H1 (cell line): ENCODE measurements at regions not wholly inside any gene's neighbourhood (a gene's known extent, or its start where the extent isn't known, plus 50 kb on each side); places are given as distances from the start of the nearest gene placed in this dataset.

ENCODE experiments used
- CTCF ChIA-PET: fragments of 300-600 bp; sonication (Branson Sonifier 250); formaldehyde crosslinking; loops from one replicate; lab custom pipeline; 2021; ENCODE audit not compliant: partially characterized antibody; lab: Charles Lee
- POLR2A ChIA-PET: fragments of 300-600 bp; sonication (Branson Sonifier 250); formaldehyde crosslinking; loops from one replicate; lab custom pipeline; 2021; ENCODE audit warnings: inconsistent platforms; ENCODE audit not compliant: partially characterized antibody; lab: Charles Lee
- DNase-seq, 2 experiments: peaks; one replicate each; pipeline versions ENCODE4 v3.0.0 to v3.0.0-alpha.2; 2010 to 2022; ENCODE audit warnings: low spot score in 2 of 2, low read depth in 1 of 2, mixed read lengths in 1 of 2
- FAIRE-seq: peaks from 2 replicates; lab custom pipeline; 2011; peaks lifted over from hg19 to GRCh38; lab: Jason Lieb, UNC
- H2AFZ ChIP-seq: 2 replicates; pipeline ENCODE4 v1.8.1; 2012; ENCODE audit warnings: low read length, inconsistent platforms
- H2AK5ac ChIP-seq: 2 replicates; pipeline ENCODE4 v1.6.1; 2013; ENCODE audit warnings: low read depth, low read length
- H2BK120ac ChIP-seq: replicated peaks from 2 replicates; pipeline ENCODE3; 2013; ENCODE audit warnings: low read depth, low read length, inconsistent platforms
- H2BK12ac ChIP-seq: 2 replicates; pipeline ENCODE4 v1.6.1; 2013; ENCODE audit warnings: low read depth, low read length
- H2BK15ac ChIP-seq: 2 replicates; pipeline ENCODE4 v1.6.1; 2013; ENCODE audit warnings: low read length
- H2BK20ac ChIP-seq: 2 replicates; pipeline ENCODE4 v1.6.1; 2013; ENCODE audit warnings: low read length
- H2BK5ac ChIP-seq: 2 replicates; pipeline ENCODE4 v1.6.1; 2013; ENCODE audit warnings: low read depth, low read length
- H3K14ac ChIP-seq: 2 replicates; pipeline ENCODE4 v1.6.1; 2013; ENCODE audit warnings: inconsistent platforms; ENCODE audit not compliant: insufficient read length
- H3K18ac ChIP-seq: 2 replicates; pipeline ENCODE4 v1.6.1; 2013; ENCODE audit warnings: low read length; ENCODE audit errors: extremely low read depth
- H3K23ac ChIP-seq: 2 replicates; pipeline ENCODE4 v1.6.1; 2013; ENCODE audit warnings: inconsistent platforms; ENCODE audit not compliant: insufficient read length
- H3K23me2 ChIP-seq: 2 replicates; pipeline ENCODE4 v1.6.1; 2013; ENCODE audit warnings: low read depth, low read length
- H3K27ac ChIP-seq: 2 replicates; pipeline ENCODE4 v1.6.1; 2011; ENCODE audit warnings: low read depth, low read length, inconsistent platforms
- H3K27me3 ChIP-seq, 4 experiments: replicated peaks in 1 of 4; 1 replicate in 1 of 4; 2 replicates in 3 of 4; pipeline versions ENCODE4 v1.6.1 to v1.8.1; 2011 to 2013; ENCODE audit warnings: low read length in 3 of 4, mild to moderate bottlenecking in 3 of 4, inconsistent platforms in 2 of 4, mixed read lengths in 2 of 4, moderate library complexity in 1 of 4; ENCODE audit not compliant: control insufficient read depth in 3 of 4, insufficient read depth in 3 of 4; ENCODE audit errors: extremely low read depth in 1 of 4
- H3K36me3 ChIP-seq, 4 experiments: 2 replicates each; pipeline versions ENCODE4 v1.6.1 to v1.8.1; 2011 to 2013; ENCODE audit warnings: mild to moderate bottlenecking in 4 of 4, low read length in 3 of 4, moderate library complexity in 2 of 4, control low read depth in 1 of 4, inconsistent platforms in 1 of 4; ENCODE audit not compliant: insufficient read depth in 4 of 4, control insufficient read depth in 2 of 4
- H3K4ac ChIP-seq: replicated peaks from 2 replicates; pipeline ENCODE3; 2013; ENCODE audit warnings: low read length, low read depth, mixed read lengths, inconsistent platforms; ENCODE audit not compliant: insufficient read length
- H3K4me1 ChIP-seq, 4 experiments: replicated peaks in 1 of 4; 1 replicate in 1 of 4; 2 replicates in 3 of 4; pipeline versions ENCODE4 v1.6.1 to v1.8.1; 2011 to 2013; ENCODE audit warnings: low read length in 3 of 4, inconsistent platforms in 2 of 4, mixed read lengths in 1 of 4; ENCODE audit not compliant: insufficient read depth in 4 of 4, control insufficient read depth in 3 of 4
- H3K4me2 ChIP-seq, 2 experiments: 2 replicates each; pipeline versions ENCODE4 v1.6.1 to v1.8.1; 2011 to 2013; ENCODE audit warnings: low read depth in 2 of 2, low read length in 2 of 2, control low read depth in 1 of 2, inconsistent platforms in 1 of 2, mild to moderate bottlenecking in 1 of 2; ENCODE audit not compliant: insufficient read depth in 1 of 2
- H3K4me3 ChIP-seq, 4 experiments: fragments of 200-600, 300-600 bp in 1 of 4; sonication (generic), shearing (Covaris generic), sonication (Bioruptor Twin) in 1 of 4; 2 replicates each; pipeline versions ENCODE4 v1.5.1 to v1.8.1; 2011 to 2016; ENCODE audit warnings: low read length in 4 of 4, low read depth in 3 of 4, control low read depth in 2 of 4, inconsistent platforms in 2 of 4, mild to moderate bottlenecking in 2 of 4, mixed read lengths in 1 of 4, moderate library complexity in 1 of 4; ENCODE audit not compliant: insufficient read depth in 2 of 4; ENCODE audit errors: extremely low read depth in 1 of 4
- H3K56ac ChIP-seq: replicated peaks from 2 replicates; pipeline ENCODE3; 2013; ENCODE audit warnings: low read depth, mild to moderate bottlenecking, mixed read lengths, low read length, inconsistent platforms; ENCODE audit not compliant: insufficient read length
- H3K79me1 ChIP-seq: 2 replicates; pipeline ENCODE4 v1.6.1; 2013; ENCODE audit warnings: low read depth, low read length, control low read depth
- H3K79me2 ChIP-seq, 2 experiments: 2 replicates each; pipeline versions ENCODE4 v1.6.1 to v1.8.1; 2012 to 2013; ENCODE audit warnings: low read length in 2 of 2, mild to moderate bottlenecking in 2 of 2, inconsistent platforms in 1 of 2; ENCODE audit not compliant: insufficient read depth in 2 of 2, control insufficient read depth in 1 of 2
- H3K9ac ChIP-seq, 4 experiments: replicated peaks in 1 of 4; 1 replicate in 1 of 4; 2 replicates in 3 of 4; pipeline versions ENCODE4 v1.6.1 to v1.8.1; 2011 to 2013; ENCODE audit warnings: low read depth in 3 of 4, low read length in 3 of 4, control low read depth in 2 of 4, mild to moderate bottlenecking in 2 of 4, moderate library complexity in 2 of 4, inconsistent platforms in 1 of 4; ENCODE audit errors: extremely low read depth in 1 of 4
- H3K9me3 ChIP-seq, 2 experiments: 2 replicates each; pipeline versions ENCODE4 v1.6.1 to v1.8.1; 2012 to 2013; ENCODE audit warnings: mild to moderate bottlenecking in 2 of 2, moderate library complexity in 2 of 2, control low read depth in 1 of 2, inconsistent platforms in 1 of 2, low read depth in 1 of 2, low read length in 1 of 2, mixed read lengths in 1 of 2; ENCODE audit not compliant: insufficient read depth in 2 of 2
- H4K20me1 ChIP-seq, 2 experiments: replicated peaks in 1 of 2; 2 replicates each; pipeline versions ENCODE3 to v1.8.1; 2011 to 2013; ENCODE audit warnings: inconsistent platforms in 2 of 2, low read length in 2 of 2, mild to moderate bottlenecking in 1 of 2; ENCODE audit not compliant: insufficient read depth in 2 of 2, control insufficient read depth in 1 of 2
- H4K5ac ChIP-seq: 2 replicates; pipeline ENCODE4 v1.6.1; 2013; ENCODE audit warnings: low read length, low read depth, mixed read lengths, inconsistent platforms; ENCODE audit not compliant: insufficient read length
- H4K8ac ChIP-seq: 2 replicates; pipeline ENCODE4 v1.8.0; 2013; ENCODE audit warnings: mild to moderate bottlenecking, moderate library complexity, low read length, inconsistent platforms; ENCODE audit not compliant: insufficient read depth; ENCODE audit errors: extremely low read depth
- H4K91ac ChIP-seq: replicated peaks from 2 replicates; pipeline ENCODE3; 2013; ENCODE audit warnings: low read length, mixed read lengths, inconsistent platforms; ENCODE audit not compliant: insufficient read length
- CBX8 ChIP-seq: fragments of 300-800, 300-1000 bp; sonication (generic); IDR thresholded peaks from 2 replicates; pipeline ENCODE4 v1.7.1; 2016; ENCODE audit warnings: low read depth, low read length, borderline replicate concordance
- FOSL1 ChIP-seq: IDR thresholded peaks from 2 replicates; pipeline ENCODE4 v1.6.1; 2011; ENCODE audit warnings: mild to moderate bottlenecking, low read depth, low read length, moderate library complexity; ENCODE audit not compliant: insufficient read depth
- GTF2F1 ChIP-seq: IDR thresholded peaks from 2 replicates; pipeline ENCODE4 v1.6.1; 2012; ENCODE audit warnings: low read depth, low read length, improper control_type of control experiment, borderline replicate concordance
- KDM5A ChIP-seq: fragments of 200-600 bp; IDR thresholded peaks from 2 replicates; pipeline ENCODE4 v1.7.1; 2012; ENCODE audit warnings: mild to moderate bottlenecking, low read length, inconsistent platforms, mixed read lengths
- MAFK ChIP-seq: IDR thresholded peaks from 2 replicates; pipeline ENCODE4 v1.6.1; 2012; ENCODE audit warnings: low read depth, mild to moderate bottlenecking, improper control_type of control experiment, low read length
- NRF1 ChIP-seq: IDR thresholded peaks from 2 replicates; pipeline ENCODE4 v1.6.1; 2011; ENCODE audit warnings: mild to moderate bottlenecking, low read depth, low read length, improper control_type of control experiment
- SAP30 ChIP-seq: fragments of 300-600 bp; sonication (generic); IDR thresholded peaks from 2 replicates; pipeline ENCODE4 v1.7.1; 2012; ENCODE audit warnings: low read length, moderate library complexity, mild to moderate bottlenecking, inconsistent platforms; ENCODE audit not compliant: insufficient read depth, insufficient replicate concordance
- TBP ChIP-seq: IDR thresholded peaks from 2 replicates; pipeline ENCODE4 v1.6.1; 2011; ENCODE audit warnings: low read depth, low read length, improper control_type of control experiment
- TEAD4 ChIP-seq: IDR thresholded peaks from 2 replicates; pipeline ENCODE4 v1.6.1; 2012; ENCODE audit warnings: low read depth, low read length, inconsistent platforms, mixed read lengths
- WGBS, 2 experiments: shearing (Covaris generic) in 1 of 2; methylation state at CpG; one replicate each; pipeline versions ENCODE4 v1.1.6 to v1.1.7; 2013 to 2015; ENCODE audit warnings: low lambda C conversion rate in 2 of 2, mixed read lengths in 2 of 2, inconsistent platforms in 1 of 2, low coverage in 1 of 2, missing lambda C conversion rate in 1 of 2; ENCODE audit not compliant: insufficient replicate concordance in 2 of 2, insufficient coverage in 1 of 2, insufficient read length in 1 of 2; ENCODE audit errors: extremely low coverage in 1 of 2, missing lambda C conversion rate in 1 of 2; 5-methylcytosine and 5-hydroxymethylcytosine counted together
- TF ChIP-seq, protein P1 (sequence below): IDR thresholded peaks from 2 replicates; pipeline ENCODE4 v1.6.1; 2011; ENCODE audit warnings: low read depth, mild to moderate bottlenecking, low read length; ENCODE audit not compliant: insufficient read depth

DNA sequence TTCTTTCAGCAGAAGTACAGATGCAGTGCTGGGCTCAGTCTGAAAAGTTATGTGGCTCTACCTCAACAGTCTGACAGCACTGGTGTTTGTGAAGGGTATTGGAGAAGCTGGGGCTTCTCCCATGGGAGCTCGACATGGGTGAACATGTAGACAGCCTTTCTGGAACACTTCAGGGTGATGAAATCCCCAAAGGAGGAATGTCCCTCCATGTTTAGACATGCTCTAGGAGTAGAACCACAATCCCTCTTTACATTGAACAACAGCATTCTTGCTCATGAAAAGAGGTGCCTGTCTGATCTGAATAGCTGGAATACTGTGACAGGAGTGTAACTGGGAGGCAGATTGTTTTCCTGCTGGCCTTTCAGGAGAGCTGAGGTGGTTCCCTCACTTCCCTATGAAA, 53.8 kb upstream of the NAP1L2 start:
- WGBS, 2 experiments = 100% methylated on average over 1 of the region's 1 CpG; no CpG with 5 or more reads in 1 of the 2 experiments
- CTCF ChIA-PET = interaction anchor here (1.2 kb wide), 1 partner anchor 53 kb away, joined by 3 read pairs; the partner anchor contains the start of gene NAP1L2

More for the DNA sequence above, 53.8 kb upstream of the NAP1L2 start:
- Histone ChIP-seq H4K20me1 (no peaks in the 10 kb centered on the region), H3K9me3 (no peaks in the 10 kb centered on the region), H3K14ac (no peak overlapping the region), H2AK5ac (no peak overlapping the region), H3K56ac (no peak overlapping the region), H4K8ac (no peak overlapping the region), H3K4me3 (no peak overlapping the region), H3K4me1 (0 out of 7 replicates have a peak, but pooled peaks cover 0 to 2% (median 0%) of the 10 kb centered on the region in 4 experiments), H2BK15ac (no peak overlapping the region), H3K79me2 (no peaks in the 10 kb centered on the region), H3K4me2 (no peak overlapping the region), H4K5ac (no peak overlapping the region), H3K9ac (no peak overlapping the region), H3K36me3 (no peaks in the 10 kb centered on the region), H2BK20ac (no peak overlapping the region), H3K18ac (no peak overlapping the region), H3K23me2 (no peaks in the 10 kb centered on the region), H2BK12ac (no peak overlapping the region), H3K23ac (no peak overlapping the region), H2AFZ (no peak overlapping the region), H3K27ac (no peak overlapping the region), H2BK5ac (no peak overlapping the region), H3K4ac (no peak overlapping the region), H3K27me3 (no peaks in the 10 kb centered on the region), H2BK120ac (no peak overlapping the region), H3K79me1 (no peaks in the 10 kb centered on the region), H4K91ac (no peak overlapping the region)
- DNase-seq (no peak), FAIRE-seq (no peak)
- POLR2A ChIA-PET = no interaction called here
- no peak for TF ChIP-seq KDM5A
- no peak for TF ChIP-seq CBX8
- no peak for TF ChIP-seq MAFK
- no peak for TF ChIP-seq SAP30
- TF ChIP-seq TEAD4 = no peak
- no peak for TF ChIP-seq NRF1
- TF ChIP-seq FOSL1 = no peak
- TF ChIP-seq TBP = no peak
- TF ChIP-seq, protein P1, sequence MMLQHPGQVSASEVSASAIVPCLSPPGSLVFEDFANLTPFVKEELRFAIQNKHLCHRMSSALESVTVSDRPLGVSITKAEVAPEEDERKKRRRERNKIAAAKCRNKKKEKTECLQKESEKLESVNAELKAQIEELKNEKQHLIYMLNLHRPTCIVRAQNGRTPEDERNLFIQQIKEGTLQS = no peak
- TF ChIP-seq GTF2F1 = no peak
